IPS-20b (cell line): ENCODE measurements at regions not wholly inside any gene's neighbourhood (a gene's known extent, or its start where the extent isn't known, plus 50 kb on each side); places are given as distances from the start of the nearest gene placed in this dataset.

ENCODE experiments used
- H3K27ac ChIP-seq: one replicate; pipeline ENCODE4 v1.5.1; 2013; ENCODE audit warnings: low read length
- H3K27me3 ChIP-seq: 2 replicates; pipeline ENCODE4 v1.6.1; 2013; ENCODE audit warnings: mild to moderate bottlenecking, low read length, inconsistent platforms; ENCODE audit not compliant: insufficient read depth
- H3K36me3 ChIP-seq: 2 replicates; pipeline ENCODE4 v1.6.1; 2013; ENCODE audit warnings: low read depth, mild to moderate bottlenecking, inconsistent platforms, low read length, moderate library complexity; ENCODE audit not compliant: insufficient read depth
- H3K4me1 ChIP-seq: 2 replicates; pipeline ENCODE4 v1.6.1; 2013; ENCODE audit warnings: mild to moderate bottlenecking, control low read depth, inconsistent platforms, low read length, moderate library complexity; ENCODE audit not compliant: insufficient read depth
- H3K4me3 ChIP-seq: 2 replicates; pipeline ENCODE4 v1.5.1; 2013; ENCODE audit warnings: mild to moderate bottlenecking, low read length, inconsistent platforms
- H3K9ac ChIP-seq: 2 replicates; pipeline ENCODE4 v1.6.1; 2013; ENCODE audit warnings: low read depth, mild to moderate bottlenecking, inconsistent platforms, low read length, moderate library complexity
- H3K9me3 ChIP-seq: 2 replicates; pipeline ENCODE4 v1.6.1; 2013; ENCODE audit warnings: mild to moderate bottlenecking, low read depth, low read length, inconsistent platforms; ENCODE audit not compliant: insufficient read depth

GRCh38 chr5:3310541-3311261, 284.9 kb upstream of the IRX1 start:
- no peak overlapping the region for H3K9ac ChIP-seq
- peaks cover 4% of the 10 kb centered on the region; the same call in 1 of the 2 replicates for H3K9me3 ChIP-seq
- no peak overlapping the region for H3K4me3 ChIP-seq
- H3K36me3 ChIP-seq: no peaks in the 10 kb centered on the region
- no peak overlapping the region for H3K27ac ChIP-seq
- H3K4me1 ChIP-seq: no peaks in the 10 kb centered on the region
- no peaks in the 10 kb centered on the region for H3K27me3 ChIP-seq

GRCh38 chr5:3309538-3309937, 286.1 kb upstream of the IRX1 start:
- Histone ChIP-seq H3K27me3 (no peaks in the 10 kb centered on the region; the same call in 1 of the 2 replicates), H3K4me1 (no peaks in the 10 kb centered on the region), H3K36me3 (no peaks in the 10 kb centered on the region), H3K9me3 (peaks cover 4% of the 10 kb centered on the region; the same call in 1 of the 2 replicates), H3K27ac (no peak overlapping the region), H3K9ac (no peak overlapping the region), H3K4me3 (no peak overlapping the region)

- no peak overlapping the region for H3K4me3 ChIP-seq
- H3K4me1 ChIP-seq: no peaks in the 10 kb centered on the region
- H3K9me3 ChIP-seq: peaks cover 4% of the 10 kb centered on the region; the same call in 1 of the 2 replicates
- no peaks in the 10 kb centered on the region; the same call in 1 of the 2 replicates for H3K27me3 ChIP-seq
- H3K36me3 ChIP-seq: no peaks in the 10 kb centered on the region
- no peak overlapping the region for H3K27ac ChIP-seq
- no peak overlapping the region for H3K9ac ChIP-seq
These were observed 287.5 kb upstream of the IRX1 start for GRCh38 chr5:3307982-3308621.

- no peaks in the 10 kb centered on the region for H3K4me1 ChIP-seq
- H3K9me3 ChIP-seq: no peaks in the 10 kb centered on the region
- no peaks in the 10 kb centered on the region for H3K36me3 ChIP-seq
- no peak overlapping the region for H3K9ac ChIP-seq
- H3K27ac ChIP-seq: no peak overlapping the region
- no peaks in the 10 kb centered on the region; the same call in 1 of the 2 replicates for H3K27me3 ChIP-seq
- no peak overlapping the region for H3K4me3 ChIP-seq
These were observed 290.2 kb upstream of the IRX1 start for GRCh38 chr5:3305432-3305831.

GRCh38 chr5:3304346-3304745, 291.3 kb upstream of the IRX1 start:
- no peak overlapping the region for H3K27ac ChIP-seq
- no peaks in the 10 kb centered on the region; the same call in 1 of the 2 replicates for H3K27me3 ChIP-seq
- H3K4me1 ChIP-seq: no peaks in the 10 kb centered on the region

GRCh38 chr5:3303777-3304176, 291.9 kb upstream of the IRX1 start:
- H3K4me1 ChIP-seq: no peaks in the 10 kb centered on the region

More at GRCh38 chr5:3304346-3304745, 291.3 kb upstream of the IRX1 start:
- H3K9ac ChIP-seq: no peak overlapping the region
- no peaks in the 10 kb centered on the region for H3K36me3 ChIP-seq
- H3K4me3 ChIP-seq: no peak overlapping the region
- H3K9me3 ChIP-seq: no peaks in the 10 kb centered on the region

GRCh38 chr5:3302228-3302627, 293.4 kb upstream of the IRX1 start:
- no peak overlapping the region for H3K27ac ChIP-seq
- H3K4me3 ChIP-seq: no peak overlapping the region
- H3K9me3 ChIP-seq: no peaks in the 10 kb centered on the region
- H3K27me3 ChIP-seq: no peaks in the 10 kb centered on the region; the same call in 1 of the 2 replicates
- H3K4me1 ChIP-seq: no peaks in the 10 kb centered on the region
- H3K9ac ChIP-seq: no peak overlapping the region
- no peaks in the 10 kb centered on the region for H3K36me3 ChIP-seq

More at GRCh38 chr5:3303777-3304176, 291.9 kb upstream of the IRX1 start:
- no peak overlapping the region for H3K9ac ChIP-seq
- no peaks in the 10 kb centered on the region for H3K9me3 ChIP-seq
- H3K4me3 ChIP-seq: no peak overlapping the region
- H3K36me3 ChIP-seq: no peaks in the 10 kb centered on the region
- H3K27ac ChIP-seq: no peak overlapping the region
- no peaks in the 10 kb centered on the region; the same call in 1 of the 2 replicates for H3K27me3 ChIP-seq

- no peaks in the 10 kb centered on the region; the same call in 1 of the 2 replicates for H3K27me3 ChIP-seq
- H3K9ac ChIP-seq: no peak overlapping the region
- no peaks in the 10 kb centered on the region for H3K4me1 ChIP-seq
- no peak overlapping the region for H3K27ac ChIP-seq
- no peaks in the 10 kb centered on the region for H3K36me3 ChIP-seq
- H3K4me3 ChIP-seq: no peak overlapping the region
- H3K9me3 ChIP-seq: no peaks in the 10 kb centered on the region
These were observed 294.3 kb upstream of the IRX1 start for GRCh38 chr5:3301306-3301705.

GRCh38 chr5:3300726-3301125, 294.9 kb upstream of the IRX1 start:
- H3K4me1 ChIP-seq: no peaks in the 10 kb centered on the region
- no peak overlapping the region for H3K9ac ChIP-seq
- no peaks in the 10 kb centered on the region; the same call in 1 of the 2 replicates for H3K27me3 ChIP-seq
- H3K4me3 ChIP-seq: no peak overlapping the region
- H3K27ac ChIP-seq: no peak overlapping the region
- no peaks in the 10 kb centered on the region for H3K9me3 ChIP-seq
- no peaks in the 10 kb centered on the region for H3K36me3 ChIP-seq

GRCh38 chr5:3299441-3299840, 296.2 kb upstream of the IRX1 start:
- Histone ChIP-seq H3K9ac (no peak overlapping the region), H3K4me1 (no peaks in the 10 kb centered on the region), H3K9me3 (no peaks in the 10 kb centered on the region), H3K27me3 (no peaks in the 10 kb centered on the region), H3K4me3 (no peak overlapping the region), H3K27ac (no peak overlapping the region), H3K36me3 (no peaks in the 10 kb centered on the region)

- Histone ChIP-seq H3K27ac (no peak overlapping the region), H3K9ac (no peak overlapping the region), H3K9me3 (no peaks in the 10 kb centered on the region), H3K4me3 (no peak overlapping the region), H3K27me3 (no peaks in the 10 kb centered on the region), H3K4me1 (no peaks in the 10 kb centered on the region), H3K36me3 (no peaks in the 10 kb centered on the region)
These were observed 297.8 kb upstream of the IRX1 start for GRCh38 chr5:3297853-3298252.

- Histone ChIP-seq H3K4me3 (no peak overlapping the region), H3K27ac (no peak overlapping the region), H3K4me1 (no peaks in the 10 kb centered on the region), H3K27me3 (no peaks in the 10 kb centered on the region), H3K36me3 (no peaks in the 10 kb centered on the region), H3K9ac (no peak overlapping the region), H3K9me3 (no peaks in the 10 kb centered on the region)
These were observed 307.3 kb upstream of the IRX1 start for GRCh38 chr5:3288325-3288724.
